Fibroblast of upper back skin (primary cell): ENCODE measurements at regions not wholly inside any gene's neighbourhood (a gene's known extent, or its start where the extent isn't known, plus 50 kb on each side); places are given as distances from the start of the nearest gene placed in this dataset.
"Not testable (repeated sequence)": the region's sequence is repeated elsewhere in the genome, so short reads cannot be mapped to it uniquely, and the experiment has no call there.

Experiments
- DNase-seq: peaks from one replicate; pipeline ENCODE4 v3.0.0-alpha.2; 2013

GRCh38 chr1:68791800-68792199 lies 294.9 kb upstream of the DEPDC1 start:
- DNase-seq = no peak

DNA sequence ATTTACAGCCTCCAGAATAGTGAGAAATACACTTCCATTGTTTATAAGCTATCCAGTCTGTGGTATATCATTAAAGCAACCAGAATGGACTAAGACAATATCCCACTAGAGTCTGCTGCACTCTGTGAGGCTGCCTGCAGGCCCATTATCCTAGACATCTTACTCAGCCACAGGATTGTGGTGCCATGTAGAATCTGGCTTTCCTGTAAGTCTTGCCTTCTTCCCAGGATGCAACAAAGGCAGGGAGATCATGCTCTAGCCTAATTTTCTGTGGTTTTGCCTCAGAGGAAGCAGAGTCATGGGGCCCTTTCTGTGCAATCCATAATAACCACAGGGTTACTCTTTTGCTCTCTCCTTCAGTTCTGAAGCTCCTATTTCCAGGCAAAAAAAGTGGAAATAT lies 299.1 kb upstream of the DEPDC1 start:
- peak; percentile 1 for DNase-seq

DNA sequence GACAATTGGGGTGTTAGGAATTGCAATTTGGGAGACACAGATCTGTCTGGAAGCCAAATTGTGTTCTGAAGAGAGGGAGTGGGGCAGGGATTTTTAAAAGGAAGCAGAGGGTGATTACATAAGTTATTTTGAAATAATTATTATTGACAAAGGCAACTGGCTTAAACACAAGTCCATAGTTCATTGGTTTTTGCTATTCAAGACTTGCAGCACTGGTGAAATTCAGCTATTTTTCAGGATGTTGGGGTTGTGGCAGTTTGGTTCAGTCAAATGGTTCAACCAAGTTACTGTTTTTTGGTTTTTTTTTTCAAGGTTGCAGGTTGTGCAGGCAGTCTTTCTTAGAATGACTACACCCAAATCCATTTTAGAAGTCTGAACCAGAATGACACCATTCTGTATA lies 300.0 kb upstream of the DEPDC1 start:
- DNase-seq = no peak

GRCh38 chr1:68798071-68798470 lies 301.2 kb upstream of the DEPDC1 start:
- DNase-seq = no peak

- no peak for DNase-seq
These were observed 302.2 kb upstream of the DEPDC1 start for GRCh38 chr1:68799096-68799495.

GRCh38 chr1:68800182-68800581 lies 303.3 kb upstream of the DEPDC1 start:
- no peak for DNase-seq

- DNase-seq = no peak
These were observed 304.6 kb upstream of the DEPDC1 start for GRCh38 chr1:68801440-68801839.

- no peak for DNase-seq
These were observed 308.3 kb upstream of the DEPDC1 start for GRCh38 chr1:68805097-68805641.

DNA sequence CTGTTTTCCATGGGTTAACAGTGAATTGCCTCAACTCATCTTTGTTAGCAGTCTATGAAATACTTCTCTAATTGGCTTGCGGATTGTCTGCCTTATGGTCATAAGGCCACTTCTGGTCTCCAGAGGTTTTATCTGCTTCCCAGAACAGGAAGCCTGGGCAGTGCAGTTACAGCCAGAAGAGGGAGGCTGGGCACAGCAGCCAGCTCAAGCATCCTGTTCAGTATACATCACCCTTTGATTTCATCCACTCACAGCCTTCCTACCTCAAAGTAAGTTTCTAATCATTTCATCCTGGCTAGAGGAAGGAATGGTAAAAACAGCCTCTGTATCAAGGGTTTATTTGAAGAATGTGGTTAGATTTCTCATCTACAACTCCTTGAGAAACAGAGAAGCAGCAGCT lies 311.5 kb upstream of the DEPDC1 start:
- no peak for DNase-seq

DNA sequence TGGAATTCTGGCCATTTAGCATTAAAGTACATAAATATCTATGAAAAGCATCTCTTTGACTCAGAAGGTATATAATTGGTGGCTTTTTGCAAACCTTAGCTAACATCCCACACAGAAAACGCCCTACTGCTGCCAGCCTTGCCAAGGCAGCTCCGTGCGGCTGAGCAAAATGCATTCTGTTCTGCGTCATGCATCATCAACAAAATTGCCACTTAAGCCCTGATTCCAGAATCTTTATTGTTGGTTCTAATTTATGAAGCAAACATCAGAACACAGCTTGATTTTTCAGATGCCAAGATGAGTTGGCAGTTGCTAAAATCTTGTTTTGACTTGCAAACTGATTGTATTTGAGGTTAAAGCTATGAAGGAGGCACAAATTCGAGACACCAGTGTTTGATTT lies 314.9 kb upstream of the DEPDC1 start:
- no peak for DNase-seq

GRCh38 chr1:68812333-68812732 lies 315.5 kb upstream of the DEPDC1 start:
- no peak for DNase-seq

- no peak for DNase-seq
These were observed 317.2 kb upstream of the DEPDC1 start for GRCh38 chr1:68814067-68814466.

DNA sequence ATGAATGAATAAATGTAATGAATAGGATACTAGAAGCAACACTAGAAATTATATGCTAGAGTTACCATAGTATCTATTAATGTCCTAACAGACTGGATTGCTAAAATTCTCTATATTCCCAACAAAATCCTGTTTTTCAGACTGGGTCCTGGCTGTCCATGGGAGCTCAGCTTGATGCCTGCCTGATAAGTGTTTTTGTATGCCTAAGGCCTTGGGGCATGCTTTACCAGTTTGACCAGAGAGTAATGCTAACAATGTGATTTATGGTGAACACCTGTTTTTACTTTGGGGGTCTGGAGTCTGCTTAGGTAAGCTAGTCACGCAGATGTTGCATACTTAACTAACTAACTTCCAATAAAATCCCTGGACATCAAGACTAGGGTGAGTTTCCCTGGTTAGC lies 318.8 kb upstream of the DEPDC1 start:
- no peak for DNase-seq

- DNase-seq = not testable (repeated sequence)
These were observed 320.8 kb upstream of the DEPDC1 start for GRCh38 chr1:68817505-68818210.

- peak; percentile 9 for DNase-seq
These were observed 322.4 kb upstream of the DEPDC1 start for GRCh38 chr1:68819190-68819829.

- DNase-seq = no peak
These were observed 323.3 kb upstream of the DEPDC1 start for GRCh38 chr1:68820151-68820550.

- no peak for DNase-seq
These were observed 330.0 kb upstream of the DEPDC1 start for GRCh38 chr1:68826836-68827235.

DNA sequence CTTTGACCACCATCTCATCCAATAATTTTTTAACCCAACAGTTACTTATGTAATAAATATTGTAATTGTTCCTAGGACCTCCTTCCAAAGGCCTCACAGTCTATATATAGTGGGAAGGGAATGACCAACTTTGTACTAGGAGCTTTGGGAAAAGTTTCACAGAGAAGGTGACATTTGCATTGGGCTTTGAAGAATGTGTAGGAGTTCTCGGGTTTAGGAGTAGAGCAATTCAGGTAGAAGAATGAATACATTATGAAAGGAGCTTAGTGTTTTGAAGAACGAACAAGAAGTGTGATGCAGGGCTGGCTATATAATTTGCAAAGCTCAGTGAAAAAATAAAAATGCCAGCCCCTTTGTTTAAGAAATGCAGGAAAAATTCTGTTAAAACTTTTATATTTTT lies 330.4 kb upstream of the DEPDC1 start:
- DNase-seq = no peak

- DNase-seq = no peak
These were observed 331.1 kb upstream of the DEPDC1 start for GRCh38 chr1:68828013-68828412.

DNA sequence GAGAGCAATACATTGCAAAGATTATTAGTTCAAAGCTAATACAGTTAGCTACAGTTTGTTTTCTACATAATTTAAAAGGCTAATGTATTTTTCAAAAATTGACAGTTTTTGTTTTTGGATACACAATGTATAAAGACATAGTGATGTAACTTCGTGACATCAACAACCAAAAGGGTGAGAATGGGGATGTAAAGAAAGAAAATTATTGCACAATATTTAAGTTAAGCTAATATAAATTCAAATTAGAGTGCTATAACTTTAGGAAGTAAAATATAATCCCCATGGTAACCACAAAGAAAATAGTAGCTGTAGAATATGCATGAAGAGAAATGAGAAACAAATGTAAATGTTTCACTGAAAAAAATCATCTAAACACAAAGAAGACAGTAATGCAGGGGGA lies 334.4 kb upstream of the DEPDC1 start:
- no peak for DNase-seq

DNA sequence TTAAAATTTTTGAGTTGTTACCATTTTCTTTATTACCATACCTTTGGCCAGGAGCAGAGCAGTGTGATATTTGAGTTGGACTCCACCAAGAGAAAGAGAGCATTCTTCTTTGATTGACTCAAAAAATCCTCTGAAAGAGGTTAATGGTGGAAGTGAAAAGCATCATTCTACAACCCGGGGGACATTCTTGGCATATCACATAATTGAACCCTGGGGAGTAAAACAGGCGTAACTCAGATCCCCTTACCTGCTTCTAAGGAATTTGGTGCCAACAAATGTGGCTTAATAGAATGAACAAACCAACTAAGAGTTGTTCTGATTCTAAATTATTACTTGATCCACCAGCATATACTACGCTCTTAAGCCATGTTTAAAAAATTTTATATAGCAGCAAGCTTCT lies 351.1 kb upstream of the DEPDC1 start:
- no peak for DNase-seq

- no peak for DNase-seq
These were observed 371.7 kb upstream of the DEPDC1 start for GRCh38 chr1:68868606-68869005.

DNA sequence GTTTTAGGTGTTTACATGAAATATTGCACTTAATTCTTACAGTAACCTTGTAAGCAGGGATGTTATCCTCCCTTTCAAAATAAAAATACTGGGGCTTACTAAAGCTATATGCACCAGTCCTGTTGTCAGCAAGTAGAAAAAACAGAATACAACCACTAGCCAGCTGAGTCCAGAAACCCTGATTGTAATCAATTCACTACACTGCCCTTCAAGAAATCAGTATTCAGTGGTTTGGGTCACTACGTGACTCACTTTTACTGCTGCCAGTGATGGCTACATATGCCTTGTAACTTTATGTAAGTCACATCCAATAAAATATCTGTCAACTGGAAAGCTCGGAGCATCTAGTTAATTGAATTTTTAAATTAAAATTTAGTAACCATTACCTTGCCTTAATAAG lies 376.3 kb upstream of the DEPDC1 start:
- DNase-seq = no peak

DNA sequence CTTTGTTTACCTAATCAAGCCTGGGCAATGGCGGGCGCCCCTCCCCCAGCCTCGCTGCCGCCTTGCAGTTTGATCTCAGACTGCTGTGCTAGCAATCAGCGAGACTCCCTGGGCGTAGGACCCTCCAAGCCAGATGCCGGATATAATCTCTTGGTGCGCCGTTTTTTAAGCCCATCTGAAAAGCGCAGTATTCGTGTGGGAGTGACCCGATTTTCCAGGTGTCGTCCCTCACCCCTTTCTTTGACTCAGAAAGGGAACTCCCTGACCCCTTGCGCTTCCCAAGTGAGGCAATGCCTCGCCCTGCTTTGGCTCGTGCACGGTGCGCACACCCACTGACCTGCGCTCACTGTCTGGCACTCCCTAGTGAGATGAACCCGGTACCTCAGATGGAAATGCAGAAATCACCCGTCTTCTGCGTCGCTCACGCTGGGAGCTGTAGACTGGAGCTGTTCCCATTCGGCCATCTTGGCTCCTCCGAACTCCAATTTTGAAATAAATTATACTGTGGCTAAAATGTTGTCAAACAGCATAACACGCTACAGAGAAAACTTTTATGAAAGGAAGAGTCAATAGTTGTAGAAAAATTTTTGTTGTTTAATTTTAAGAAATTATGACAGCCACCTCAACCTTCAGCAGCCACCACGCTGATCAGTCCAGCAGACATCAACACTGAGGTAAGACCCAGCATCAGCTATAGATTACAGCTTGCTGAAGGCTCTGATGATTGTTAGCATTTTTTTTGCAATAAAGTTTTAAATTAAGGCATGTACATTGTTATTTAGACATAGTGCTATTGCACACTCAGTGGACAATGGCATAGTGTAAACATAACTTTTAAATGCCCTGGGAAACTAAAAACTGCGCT lies 384.7 kb upstream of the DEPDC1 start:
- not testable (repeated sequence) for DNase-seq
